Lower leg skin (tissue), 4 donors: ENCODE measurements at regions not wholly inside any gene's neighbourhood (a gene's known extent, or its start where the extent isn't known, plus 50 kb on each side); places are given as distances from the start of the nearest gene placed in this dataset.

Experiments
- DNase-seq, 2 donors: peaks; one replicate each; pipeline ENCODE4 v3.0.0-alpha.2; 2019; ENCODE audit warnings: low spot score in 2 of 2
- H3K4me3 ChIP-seq: fragments of 200-600 bp; sonication (generic); 2 replicates; pipeline ENCODE4 v1.5.1; 2017; ENCODE audit warnings: mild to moderate bottlenecking, low read depth; ENCODE audit not compliant: poor library complexity, severe bottlenecking
- CTCF ChIP-seq, 3 donors: fragments of 450-650 bp; IDR thresholded peaks; one replicate each; pipeline ENCODE4 v1.5.1; 2016; ENCODE audit warnings: antibody characterized with exemption in 3 of 3, mild to moderate bottlenecking in 3 of 3, moderate library complexity in 2 of 3
- POLR2A ChIP-seq, 2 donors: fragments of 450-650 bp; IDR thresholded peaks; one replicate each; pipeline ENCODE4 v1.6.1; 2016 to 2017; ENCODE audit warnings: antibody characterized with exemption in 2 of 2, mild to moderate bottlenecking in 1 of 2, moderate library complexity in 1 of 2
- WGBS, 2 donors: methylation state at CpG; one replicate each; pipeline ENCODE4 v1.1.5; 2018; 5-methylcytosine and 5-hydroxymethylcytosine counted together
- intact Hi-C: fragments of 100-400 bp; cut with DNase I; formaldehyde crosslinking; loops from one replicate; pipeline ENCODE4 v1.15.0; 2023; ENCODE audit warnings: low total_unique reads

GRCh38 chr2:217366266-217366895 is 506.5 kb upstream of the TNP1 start:
- TF ChIP-seq CTCF (IDR thresholded peaks at IDR 0.05) (no peak), POLR2A (IDR thresholded peaks at IDR 0.05) (no peak)
- intact Hi-C loops = no loop called here
- WGBS, 2 donors = 84 to 85% methylated on average over 4 of the region's 4 CpGs

GRCh38 chr2:217365656-217366055 is 505.8 kb upstream of the TNP1 start:
- no peak for TF ChIP-seq POLR2A (IDR thresholded peaks at IDR 0.05)
- no peak for TF ChIP-seq CTCF (IDR thresholded peaks at IDR 0.05)
- intact Hi-C loops = no loop called here
- DNase-seq = no peak
- 92 to 95% methylated on average over 3 of the region's 3 CpGs for WGBS, 2 donors
- no peak overlapping the region for H3K4me3 ChIP-seq

More at GRCh38 chr2:217366266-217366895, 506.5 kb upstream of the TNP1 start:
- no peak overlapping the region for H3K4me3 ChIP-seq
- DNase-seq = no peak

- no peak for DNase-seq
- H3K4me3 ChIP-seq = no peak overlapping the region
- intact Hi-C loops = no loop called here
- TF ChIP-seq CTCF (IDR thresholded peaks at IDR 0.05) = no peak
- no peak for TF ChIP-seq POLR2A (IDR thresholded peaks at IDR 0.05)
Measured at GRCh38 chr2:217364224-217364623, 504.4 kb upstream of the TNP1 start.

- no peak overlapping the region for H3K4me3 ChIP-seq
- 85 to 91% methylated on average over 3 of the region's 3 CpGs for WGBS, 2 donors
- TF ChIP-seq POLR2A (IDR thresholded peaks at IDR 0.05) (no peak), CTCF (IDR thresholded peaks at IDR 0.05) (no peak)
- no peak for DNase-seq
- intact Hi-C loops = no loop called here
Measured at GRCh38 chr2:217363470-217363869, 503.6 kb upstream of the TNP1 start.

- 93 to 94% methylated on average over 5 of the region's 5 CpGs for WGBS, 2 donors
- no peak for DNase-seq
- no peak overlapping the region for H3K4me3 ChIP-seq
- TF ChIP-seq CTCF (IDR thresholded peaks at IDR 0.05) = no peak
- intact Hi-C loops = no loop called here
Measured at GRCh38 chr2:217362710-217363109, 502.8 kb upstream of the TNP1 start.

GRCh38 chr2:217362286-217362685 is 502.4 kb upstream of the TNP1 start:
- intact Hi-C loops = no loop called here

More at GRCh38 chr2:217362286-217362685, 502.4 kb upstream of the TNP1 start:
- 78 to 95% methylated on average over 1 of the region's 1 CpG for WGBS, 2 donors
- TF ChIP-seq POLR2A (IDR thresholded peaks at IDR 0.05) (no peak), CTCF (IDR thresholded peaks at IDR 0.05) (no peak)
- H3K4me3 ChIP-seq = no peak overlapping the region
- no peak for DNase-seq
